ENCODE measurements at regions not wholly inside any gene's neighbourhood (a gene's known extent, or its start where the extent isn't known, plus 50 kb on each side); places are given as distances from the start of the nearest gene placed in this dataset.
"Not testable (repeated sequence)": the region's sequence is repeated elsewhere in the genome, so short reads cannot be mapped to it uniquely, and the experiment has no call there.

DNA sequence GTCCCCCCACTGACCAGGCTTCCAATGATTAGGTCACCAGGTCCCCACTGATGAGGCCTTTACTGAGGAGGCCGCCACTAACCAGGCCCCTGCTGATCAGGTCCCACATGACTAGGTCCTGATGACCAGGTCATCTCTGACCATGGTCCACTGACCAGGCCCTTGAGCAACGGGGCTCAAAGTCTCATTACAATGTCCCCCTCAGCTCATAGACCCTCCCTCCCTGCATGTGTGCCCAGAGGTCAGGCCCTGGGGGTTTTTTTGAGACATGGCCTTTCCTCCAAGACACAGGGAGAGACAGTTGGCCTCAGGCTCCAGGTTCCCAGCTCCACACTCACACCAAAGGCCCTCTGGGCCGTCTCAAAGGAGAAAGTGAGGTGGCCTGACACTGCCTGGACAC is 250.4 kb downstream of the CWH43 start:
- not testable (repeated sequence) for TF ChIP-seq CTCF, POLR2A (IDR thresholded peaks at IDR 0.05)

Measured in esophagus squamous epithelium (tissue), 4 donors.